ENCODE measurements at regions not wholly inside any gene's neighbourhood (a gene's known extent, or its start where the extent isn't known, plus 50 kb on each side); places are given as distances from the start of the nearest gene placed in this dataset.

GRCh38 chr22:26952451-26953011 is 295.1 kb downstream of the MIAT start:
- TF ChIP-seq CTCF (IDR thresholded peaks at IDR 0.05) = no peak
- no peak overlapping the region for H3K27ac ChIP-seq
- no peaks in the 10 kb centered on the region for H3K9me3 ChIP-seq
- DNase-seq (ENCODE audit: low spot score in 2 of 2) = no peak
- H3K4me1 ChIP-seq = no peaks in the 10 kb centered on the region
- no peaks in the 10 kb centered on the region for H3K27me3 ChIP-seq
- no peak overlapping the region for H3K4me3 ChIP-seq
- no peaks in the 10 kb centered on the region for H3K36me3 ChIP-seq
- intact Hi-C loops (cut with DNase I) = no loop called here

- Histone ChIP-seq H3K27me3 (no peaks in the 10 kb centered on the region), H3K9me3 (no peaks in the 10 kb centered on the region), H3K4me3 (no peak overlapping the region), H3K4me1 (no peaks in the 10 kb centered on the region), H3K27ac (no peak overlapping the region), H3K36me3 (no peaks in the 10 kb centered on the region)
- no peak for TF ChIP-seq CTCF (IDR thresholded peaks at IDR 0.05)
- intact Hi-C loops (cut with DNase I) = no loop called here
- DNase-seq (ENCODE audit: low spot score in 2 of 2) = no peak
These were observed 295.9 kb downstream of the MIAT start for GRCh38 chr22:26953012-26953883.

- no peak overlapping the region for H3K27ac ChIP-seq
- no peak for DNase-seq (ENCODE audit: low spot score in 2 of 2)
- H3K36me3 ChIP-seq = no peaks in the 10 kb centered on the region
- H3K4me3 ChIP-seq = no peak overlapping the region
- TF ChIP-seq CTCF (IDR thresholded peaks at IDR 0.05) = no peak
- no peaks in the 10 kb centered on the region for H3K9me3 ChIP-seq
- no peaks in the 10 kb centered on the region for H3K4me1 ChIP-seq
- no peaks in the 10 kb centered on the region for H3K27me3 ChIP-seq
- intact Hi-C loops (cut with DNase I) = no loop called here
These were observed 299.0 kb downstream of the MIAT start for GRCh38 chr22:26956371-26956770.

GRCh38 chr22:26957176-26957575 is 299.8 kb downstream of the MIAT start:
- no peak for DNase-seq (ENCODE audit: low spot score in 2 of 2)
- no peaks in the 10 kb centered on the region for H3K36me3 ChIP-seq

GRCh38 chr22:26957897-26958296 is 300.5 kb downstream of the MIAT start:
- Histone ChIP-seq H3K27me3 (no peaks in the 10 kb centered on the region), H3K36me3 (no peaks in the 10 kb centered on the region), H3K4me1 (no peaks in the 10 kb centered on the region), H3K4me3 (no peak overlapping the region), H3K9me3 (no peaks in the 10 kb centered on the region), H3K27ac (no peak overlapping the region)
- TF ChIP-seq CTCF (IDR thresholded peaks at IDR 0.05) = no peak
- DNase-seq (ENCODE audit: low spot score in 2 of 2) = no peak
- intact Hi-C loops (cut with DNase I) = no loop called here

More at GRCh38 chr22:26957176-26957575, 299.8 kb downstream of the MIAT start:
- no peak overlapping the region for H3K27ac ChIP-seq
- no peaks in the 10 kb centered on the region for H3K9me3 ChIP-seq
- no peak overlapping the region for H3K4me3 ChIP-seq
- no peak for TF ChIP-seq CTCF (IDR thresholded peaks at IDR 0.05)
- H3K27me3 ChIP-seq = no peaks in the 10 kb centered on the region
- H3K4me1 ChIP-seq = no peaks in the 10 kb centered on the region
- intact Hi-C loops (cut with DNase I) = no loop called here
